Stimulated activated CD8-positive, alpha-beta memory T cell treated with anti-CD3 and anti-CD28 coated beads, Interleukin-4, amount 100 ng/mL, for 4 hours (primary cell): ENCODE measurements at regions not wholly inside any gene's neighbourhood (a gene's known extent, or its start where the extent isn't known, plus 50 kb on each side); places are given as distances from the start of the nearest gene placed in this dataset.
"Not testable (repeated sequence)": the region's sequence is repeated elsewhere in the genome, so short reads cannot be mapped to it uniquely, and the experiment has no call there.

ENCODE experiments used
- DNase-seq, 2 donors: peaks; one replicate each; pipeline ENCODE4 v3.0.0-alpha.2; 2020; ENCODE audit warnings: low read depth in 2 of 2, low spot score in 1 of 2

DNA sequence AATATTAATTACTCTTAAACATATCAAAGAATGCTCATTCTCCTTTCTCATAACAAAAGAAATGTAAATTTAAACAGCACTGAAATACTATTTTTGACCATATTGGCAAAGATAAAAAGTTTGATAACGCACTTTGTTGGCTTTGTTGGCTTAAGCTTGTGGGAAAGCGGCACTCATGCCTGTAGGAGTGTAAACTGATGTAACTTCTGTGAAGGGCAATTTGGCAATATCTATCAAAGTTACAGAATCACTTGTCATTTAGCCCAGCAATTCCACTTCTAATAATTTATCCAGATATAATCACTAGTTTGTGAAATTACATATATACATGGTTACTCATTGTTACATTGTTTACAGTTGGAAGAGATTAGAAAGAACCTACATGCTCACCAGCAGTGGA is 96.3 kb upstream of the FOXN2 start:
- no peak for DNase-seq

GRCh38 chr2:48219234-48219554 is 95.3 kb upstream of the FOXN2 start:
- DNase-seq: no peak

- no peak for DNase-seq
Observed at GRCh38 chr2:48219555-48220436, 94.7 kb upstream of the FOXN2 start.

DNA sequence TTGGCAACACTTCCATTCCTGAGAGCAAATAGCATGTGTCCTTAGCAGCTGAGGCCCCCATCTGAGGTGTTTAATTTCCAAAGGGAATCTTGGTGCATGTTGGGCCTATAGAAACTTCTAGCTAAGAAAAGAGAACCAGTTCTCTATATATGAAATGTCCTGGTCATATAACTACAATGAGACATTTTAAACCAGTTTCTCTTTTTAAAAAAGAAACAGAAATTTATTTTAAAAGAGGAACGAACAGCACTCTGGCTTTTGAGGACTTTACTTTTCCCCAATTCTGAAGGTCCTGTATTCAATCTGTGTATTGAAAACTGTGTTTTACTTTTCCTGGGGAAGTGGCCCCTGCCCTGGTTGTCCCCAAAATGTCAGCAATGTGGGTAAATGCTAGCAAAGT is 94.0 kb upstream of the FOXN2 start:
- DNase-seq: no peak

- no peak for DNase-seq
Observed at GRCh38 chr2:48221846-48222516, 92.5 kb upstream of the FOXN2 start.

DNA sequence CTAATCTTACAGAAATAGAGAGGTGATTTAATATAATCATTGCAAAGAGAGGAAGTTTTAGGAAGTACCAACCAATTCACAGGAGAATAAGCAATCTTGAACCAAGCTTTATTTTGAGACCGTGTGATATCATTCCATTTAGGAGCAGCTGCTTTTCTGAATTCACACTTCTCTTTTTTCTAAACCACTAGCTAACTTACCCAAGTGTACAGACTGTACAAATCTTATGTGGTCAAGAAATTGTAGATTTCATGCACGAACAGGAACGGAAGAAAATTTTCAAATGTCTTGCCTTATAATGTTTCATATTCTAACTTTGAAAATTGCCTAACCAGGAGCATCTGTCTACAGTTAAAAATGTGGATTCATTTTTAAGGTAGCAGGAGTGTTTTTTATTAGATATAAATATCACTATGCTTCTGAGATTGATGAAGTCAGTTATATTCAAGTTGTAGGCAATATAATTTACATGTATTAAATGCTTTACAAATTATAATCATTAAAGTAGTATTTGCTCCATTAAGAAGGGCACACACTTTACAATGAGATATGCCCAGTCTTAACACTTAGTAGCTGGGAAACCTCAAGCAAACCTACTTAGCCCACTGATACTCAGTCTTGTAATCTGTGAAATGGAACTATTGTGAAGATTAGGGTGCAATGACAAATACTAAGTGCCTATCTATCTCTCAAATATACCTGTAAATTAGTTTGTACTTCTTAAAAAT is 86.7 kb upstream of the FOXN2 start:
- DNase-seq: no peak

GRCh38 chr2:48228345-48228684 is 86.2 kb upstream of the FOXN2 start:
- no peak for DNase-seq

- no peak for DNase-seq
Observed at GRCh38 chr2:48229063-48229462, 85.4 kb upstream of the FOXN2 start.

- DNase-seq: no peak
Observed at GRCh38 chr2:48230834-48231233, 83.6 kb upstream of the FOXN2 start.

- no peak for DNase-seq
Observed at GRCh38 chr2:48232351-48232750, 82.1 kb upstream of the FOXN2 start.

- DNase-seq: no peak
Observed at GRCh38 chr2:48233005-48233404, 81.5 kb upstream of the FOXN2 start.

DNA sequence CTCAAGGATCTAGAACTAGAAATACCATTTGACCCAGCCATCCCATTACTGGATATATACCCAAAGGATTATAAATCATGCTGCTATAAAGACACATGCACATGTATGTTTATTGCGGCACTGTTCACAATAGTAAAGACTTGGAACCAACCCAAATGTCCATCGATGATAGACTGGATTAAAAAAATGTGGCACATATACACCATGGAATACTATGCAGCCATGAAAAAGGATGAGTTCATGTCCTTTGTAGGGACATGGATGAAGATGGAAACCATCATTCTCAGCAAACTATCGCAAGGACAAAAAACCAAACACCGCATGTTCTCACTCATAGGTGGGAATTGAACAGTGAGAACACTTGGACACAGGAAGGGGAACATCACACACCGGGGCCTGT is 80.7 kb upstream of the FOXN2 start:
- DNase-seq: not testable (repeated sequence)

GRCh38 chr2:48235076-48235475 is 79.4 kb upstream of the FOXN2 start:
- no peak for DNase-seq

DNA sequence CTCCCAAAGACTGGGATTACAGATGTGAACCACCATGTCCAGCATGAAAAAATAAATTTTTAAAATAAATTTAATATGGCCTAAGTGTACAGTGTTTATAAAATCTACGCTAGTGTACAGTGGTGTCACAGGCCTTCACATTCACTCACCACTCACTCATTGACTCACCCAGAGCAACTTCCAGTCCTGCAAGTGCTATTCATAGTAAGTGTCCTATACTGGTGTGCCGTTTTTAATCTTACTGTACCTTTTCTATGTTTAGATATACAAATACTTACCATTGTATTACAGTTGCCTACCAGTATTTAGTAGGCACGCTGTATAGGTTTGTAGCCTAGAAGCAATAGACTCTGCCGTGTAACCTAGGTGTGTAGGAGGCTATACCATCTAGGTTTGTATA is 76.1 kb upstream of the FOXN2 start:
- DNase-seq: no peak

GRCh38 chr2:48240912-48241311 is 73.6 kb upstream of the FOXN2 start:
- no peak for DNase-seq

DNA sequence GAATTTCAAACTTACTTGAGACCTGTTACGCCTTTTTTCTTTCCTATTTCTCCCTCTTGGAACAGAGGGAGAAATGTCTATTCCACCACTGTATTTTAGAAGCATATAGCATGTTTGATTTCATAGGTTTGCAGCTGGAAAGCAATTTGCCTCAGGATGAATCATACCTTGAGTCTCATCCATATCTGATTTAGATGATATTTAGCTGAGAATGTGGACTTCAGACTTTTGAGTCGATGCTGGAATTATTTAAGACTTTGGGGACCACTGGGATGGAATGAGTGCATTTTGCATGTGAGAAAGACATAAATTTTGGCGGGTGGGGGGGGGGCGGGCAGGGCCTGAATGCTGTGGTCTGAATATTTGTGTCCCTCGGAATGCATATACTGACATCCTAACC is 67.3 kb upstream of the FOXN2 start:
- DNase-seq: no peak

- no peak for DNase-seq
Observed at GRCh38 chr2:48248251-48248933, 66.1 kb upstream of the FOXN2 start.

DNA sequence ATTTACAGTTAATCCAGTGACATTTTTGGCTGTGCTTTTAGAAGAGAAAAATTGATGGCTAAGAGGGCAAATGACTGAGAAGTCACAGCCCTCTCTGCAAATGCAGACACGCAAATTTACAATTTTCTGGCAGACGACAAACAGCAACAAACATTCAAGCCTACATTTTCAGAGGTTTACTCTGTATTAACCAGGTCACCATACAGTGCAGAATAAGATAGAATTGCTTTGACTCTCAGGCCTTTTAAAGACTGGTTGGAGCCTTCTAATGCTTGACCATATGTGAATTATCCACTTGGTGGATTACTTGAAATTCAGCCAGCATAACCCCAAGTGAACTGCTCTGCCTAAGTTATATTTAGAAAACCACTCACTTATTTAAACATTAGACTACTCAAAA is 65.5 kb upstream of the FOXN2 start:
- no peak for DNase-seq

DNA sequence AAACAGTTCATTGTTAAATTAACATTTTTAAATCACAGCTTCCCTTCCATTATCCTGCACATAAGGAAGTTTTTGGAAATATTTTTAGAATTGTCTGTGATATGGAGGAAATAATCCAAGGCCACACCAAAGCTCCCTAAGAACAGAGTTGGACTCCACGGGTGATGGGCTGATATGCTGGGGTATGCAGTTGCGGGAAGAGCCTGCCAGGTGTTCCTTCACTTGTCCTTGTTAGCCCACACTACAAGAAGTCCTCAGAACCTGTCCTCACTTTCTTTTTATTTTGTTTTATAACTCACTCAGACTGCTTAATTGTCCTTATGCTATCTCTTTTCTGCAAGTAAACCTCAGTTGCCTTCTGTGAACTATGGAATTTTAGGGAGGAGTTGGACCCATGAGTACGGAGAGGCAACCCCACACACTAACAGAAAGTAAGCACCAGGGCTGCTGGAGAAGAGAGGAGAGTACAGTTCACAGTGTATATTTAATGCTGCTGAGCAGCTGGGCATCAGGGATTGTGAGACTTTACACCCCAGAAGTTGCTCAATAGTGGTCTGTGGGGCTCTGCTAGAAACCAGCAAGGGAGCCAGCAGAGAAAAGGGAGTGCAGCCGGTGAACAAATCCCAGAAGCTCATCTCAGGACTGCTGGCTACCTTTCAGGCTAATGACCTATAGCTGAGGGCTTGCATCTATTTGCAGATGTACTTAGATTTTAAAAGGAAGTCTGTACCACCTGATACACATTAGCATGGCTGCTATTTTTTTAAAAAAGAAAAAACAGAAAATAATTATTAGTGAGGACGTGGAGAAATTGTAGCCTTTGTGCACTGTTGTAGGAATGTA is 64.6 kb upstream of the FOXN2 start:
- DNase-seq: no peak

DNA sequence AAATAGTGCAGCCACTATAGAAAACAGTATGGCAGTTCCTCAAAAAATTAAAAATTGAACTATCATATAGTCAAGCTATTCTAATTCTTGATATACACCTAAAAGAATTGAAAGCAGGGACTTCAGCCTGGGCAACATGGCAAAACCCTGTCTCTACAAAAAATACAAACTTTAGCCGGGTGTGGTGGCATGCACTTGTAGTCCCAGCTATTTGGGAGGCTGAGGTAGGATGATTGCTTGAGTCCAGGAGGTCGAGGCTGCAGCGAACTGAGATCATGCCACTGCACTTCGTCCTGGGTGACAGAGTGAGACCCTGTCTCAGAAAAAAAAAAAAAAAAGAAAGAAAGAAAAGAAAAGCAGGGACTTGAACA is 64.0 kb upstream of the FOXN2 start:
- no peak for DNase-seq

GRCh38 chr2:48250943-48251342 is 63.5 kb upstream of the FOXN2 start:
- DNase-seq: no peak
